ENCODE measurements at regions not wholly inside any gene's neighbourhood (a gene's known extent, or its start where the extent isn't known, plus 50 kb on each side); places are given as distances from the start of the nearest gene placed in this dataset.

DNA sequence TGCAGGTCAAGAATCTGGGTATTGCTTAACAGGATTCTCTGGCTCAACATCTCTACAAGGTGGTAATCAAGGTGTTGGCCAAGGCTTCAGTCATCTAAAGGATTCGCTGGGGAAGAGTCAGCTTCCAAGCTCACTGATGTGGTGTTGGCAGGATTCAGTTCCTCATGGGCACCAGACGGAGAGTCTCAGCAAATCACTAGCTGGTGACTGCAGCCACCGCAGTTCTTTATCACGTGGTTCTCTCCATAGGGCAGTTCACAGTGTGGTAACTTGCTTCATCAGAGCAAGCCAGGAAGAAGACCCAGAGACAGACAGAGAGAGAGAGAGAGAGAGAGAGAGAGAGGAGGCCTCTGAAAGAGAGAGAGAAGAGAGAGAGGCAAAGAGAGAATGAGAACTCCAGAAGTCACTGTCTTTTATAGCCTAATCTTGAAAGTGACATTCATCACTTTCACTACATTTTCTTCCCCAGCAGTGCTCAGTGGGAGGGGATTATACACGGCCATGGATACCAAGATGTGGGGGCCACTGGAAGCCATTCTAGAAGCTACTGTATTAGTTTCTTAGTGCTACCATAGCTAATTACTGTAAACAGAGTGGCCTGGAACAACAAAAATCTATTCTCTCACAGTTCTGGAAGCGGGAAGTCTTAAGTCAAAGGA lies 109.2 kb upstream of the SMIM23 start:
- DNase-seq (ENCODE audit: extremely low read depth in 1 of 2, low read depth in 1 of 2), result no peak

DNA sequence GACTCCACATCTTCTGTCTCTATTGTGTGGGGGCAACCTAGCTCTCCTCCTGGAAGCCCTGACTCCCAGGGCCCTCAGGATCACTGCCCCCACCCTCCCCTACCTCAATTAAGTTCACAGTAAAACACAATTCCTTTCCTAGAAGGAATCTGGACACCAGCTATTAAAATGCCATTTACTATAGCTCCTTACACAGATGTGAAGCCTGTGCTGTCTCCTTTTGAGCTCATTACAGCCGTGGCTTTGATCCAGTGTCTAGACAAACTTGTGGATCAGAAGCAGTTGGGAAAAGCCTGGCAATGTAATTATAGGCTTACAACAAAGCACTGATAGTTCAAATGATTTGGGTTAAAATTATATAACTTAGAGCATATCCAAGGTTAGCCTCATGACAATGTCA lies 107.0 kb upstream of the SMIM23 start:
- no peak for DNase-seq (ENCODE audit: extremely low read depth in 1 of 2, low read depth in 1 of 2)

DNA sequence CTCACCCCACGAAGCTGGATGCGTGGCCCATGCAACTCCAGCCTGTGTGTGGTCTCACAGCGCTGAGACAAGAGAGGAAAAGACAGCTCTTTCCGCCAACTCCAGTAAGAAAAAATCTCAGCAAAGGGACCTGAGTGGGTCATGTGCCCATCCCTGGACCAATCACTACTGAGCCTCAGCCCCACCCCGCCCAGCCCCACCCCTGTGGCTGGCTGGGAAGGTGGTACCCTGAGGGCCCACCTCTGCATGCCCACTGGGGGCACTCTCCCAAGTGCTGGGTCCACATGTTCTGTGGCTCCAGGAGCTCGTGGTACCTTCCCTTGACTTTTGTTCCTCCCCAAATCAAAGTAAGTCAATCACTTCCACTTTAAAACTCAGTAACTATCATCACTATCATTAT lies 105.1 kb upstream of the SMIM23 start:
- DNase-seq (ENCODE audit: extremely low read depth in 1 of 2, low read depth in 1 of 2), result no peak

DNA sequence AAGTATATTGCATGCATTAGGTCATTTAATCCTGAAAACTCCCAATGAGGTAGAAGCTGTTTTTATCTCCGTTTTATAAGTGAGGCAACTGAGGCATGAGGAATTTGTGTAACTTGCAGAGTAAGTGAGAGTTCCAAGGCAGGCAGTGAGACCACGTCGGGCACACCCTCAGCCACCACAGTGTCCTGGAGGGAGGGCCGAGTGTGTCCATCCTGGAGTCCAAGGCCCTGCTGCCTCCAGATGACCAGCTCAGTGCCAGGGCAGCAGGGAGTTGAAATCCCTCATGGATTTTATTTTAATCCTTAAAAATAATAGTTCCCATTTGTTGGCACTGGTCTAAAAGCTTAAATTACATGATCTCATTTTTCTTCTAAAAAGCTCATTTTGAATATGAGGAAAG lies 104.6 kb upstream of the SMIM23 start:
- DNase-seq (ENCODE audit: extremely low read depth in 1 of 2, low read depth in 1 of 2), result no peak

DNA sequence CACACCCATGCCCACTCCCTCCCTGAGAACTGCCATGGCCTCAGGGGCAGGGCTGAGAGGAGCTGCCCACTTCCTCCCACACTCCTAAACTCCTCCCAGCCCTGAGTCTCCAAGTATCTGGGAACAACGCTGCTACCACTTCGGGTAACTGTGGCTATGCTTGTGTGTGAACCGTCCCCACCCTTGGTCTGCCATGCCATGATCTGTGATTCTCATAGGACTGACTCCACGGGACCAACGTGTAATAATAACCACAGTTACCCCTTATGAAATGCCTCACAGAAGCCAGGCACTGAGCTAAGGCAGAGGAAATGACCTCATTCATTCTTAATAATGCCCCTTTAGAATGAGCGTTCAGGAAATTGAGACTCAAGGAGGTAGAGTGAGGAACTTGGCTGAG lies 103.9 kb upstream of the SMIM23 start:
- no peak for DNase-seq (ENCODE audit: extremely low read depth in 1 of 2, low read depth in 1 of 2)

DNA sequence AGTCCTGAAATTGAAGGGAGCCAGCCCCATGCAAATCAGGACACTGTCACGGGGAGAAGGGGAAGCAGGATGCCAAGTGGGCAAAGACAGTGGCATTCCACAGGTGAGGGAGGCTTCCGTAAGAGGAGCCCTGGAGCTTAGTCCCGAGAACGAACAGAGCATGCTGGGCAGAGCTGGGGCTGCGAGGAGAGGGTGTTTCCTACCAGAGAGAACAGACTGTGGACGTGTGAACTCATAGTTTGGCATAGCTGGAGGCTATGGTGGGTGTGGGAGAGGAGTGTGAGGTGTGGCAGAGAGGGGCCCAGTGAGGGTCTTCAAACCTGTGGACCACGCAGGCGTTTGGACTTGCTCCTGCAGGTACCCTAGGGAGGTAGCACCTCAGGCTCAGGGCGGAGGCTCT lies 102.8 kb upstream of the SMIM23 start:
- DNase-seq (ENCODE audit: extremely low read depth in 1 of 2, low read depth in 1 of 2), result no peak

DNA sequence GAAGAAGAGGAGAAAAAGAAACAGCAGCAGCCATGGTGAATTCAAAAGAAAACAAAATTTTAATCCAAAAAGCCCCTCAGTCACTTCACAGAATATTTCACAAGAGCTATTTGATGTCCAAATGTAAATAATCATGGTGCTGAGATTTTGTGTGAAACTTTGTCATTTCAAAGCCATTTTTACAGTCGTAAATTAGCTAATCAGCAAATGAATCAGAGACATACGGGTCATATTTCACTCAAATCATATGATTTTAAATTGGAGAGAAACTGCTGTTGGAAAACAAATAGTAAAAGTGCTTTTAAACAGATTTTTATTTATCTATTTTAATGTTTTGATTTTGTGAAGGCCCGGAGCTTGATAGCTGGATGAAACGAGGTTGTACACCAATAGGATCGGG lies 101.4 kb upstream of the SMIM23 start:
- DNase-seq (ENCODE audit: extremely low read depth in 1 of 2, low read depth in 1 of 2), result no peak

DNA sequence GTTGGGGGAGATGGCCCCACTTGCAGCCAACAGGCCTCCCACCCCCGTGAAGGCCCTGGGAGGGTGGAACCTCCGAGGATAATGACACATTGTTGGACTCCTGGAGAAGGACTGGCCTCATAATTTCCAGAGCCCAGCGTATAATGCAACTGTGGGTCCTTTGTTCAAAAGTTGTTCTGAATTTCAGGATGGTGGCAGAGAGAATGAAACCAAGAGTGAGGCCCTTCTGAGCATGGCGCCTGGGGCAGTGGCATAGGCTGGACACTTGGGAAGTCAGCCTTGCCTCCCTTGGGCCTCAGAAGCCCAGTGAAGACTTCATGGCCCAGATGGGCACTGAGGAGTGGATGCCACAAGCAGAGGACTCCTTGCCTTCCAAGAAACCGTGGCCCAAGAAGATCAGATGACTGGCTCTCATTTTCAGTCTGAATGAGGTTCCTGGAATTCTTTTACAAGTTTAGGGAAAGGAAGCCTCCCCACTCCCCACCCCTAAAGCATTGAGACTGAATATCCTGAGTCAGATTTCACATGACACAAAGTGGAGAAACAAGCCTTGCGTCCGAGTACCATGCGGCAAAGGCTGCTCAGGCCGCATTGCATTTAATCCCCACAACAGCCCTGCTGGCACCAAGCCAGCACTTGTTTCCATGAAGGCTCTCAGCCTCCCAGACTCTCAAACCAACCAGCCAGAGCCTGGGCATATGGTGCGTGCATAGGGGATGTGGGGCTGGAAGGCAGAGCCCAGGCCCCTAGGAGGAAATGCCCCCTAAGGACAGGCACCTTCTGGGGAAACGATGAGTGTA lies 96.7 kb upstream of the SMIM23 start:
- no peak for DNase-seq (ENCODE audit: extremely low read depth in 1 of 2, low read depth in 1 of 2)

DNA sequence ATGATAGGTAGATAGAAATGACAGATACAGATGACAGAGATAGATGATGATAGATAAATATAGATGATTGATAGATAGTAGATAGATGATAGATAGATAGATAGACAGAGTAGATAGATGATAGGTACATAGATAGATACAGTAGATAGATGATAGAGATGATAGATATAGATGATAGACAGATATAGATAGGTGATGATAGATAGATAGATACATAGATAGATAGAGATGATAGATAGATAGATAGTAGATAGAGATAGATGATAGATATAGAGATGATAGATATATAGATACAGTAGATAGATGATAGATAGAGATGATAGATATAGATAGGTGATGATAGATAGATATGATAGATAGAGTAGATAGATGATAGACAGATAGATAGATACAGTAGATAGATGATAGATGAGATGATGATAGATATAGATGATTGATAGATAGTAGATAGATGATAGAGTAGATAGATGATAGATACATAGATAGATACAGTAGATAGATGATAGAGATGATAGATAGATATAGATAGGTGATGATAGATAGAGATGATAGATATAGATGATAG lies 95.7 kb upstream of the SMIM23 start:
- no peak for DNase-seq (ENCODE audit: extremely low read depth in 1 of 2, low read depth in 1 of 2)

DNA sequence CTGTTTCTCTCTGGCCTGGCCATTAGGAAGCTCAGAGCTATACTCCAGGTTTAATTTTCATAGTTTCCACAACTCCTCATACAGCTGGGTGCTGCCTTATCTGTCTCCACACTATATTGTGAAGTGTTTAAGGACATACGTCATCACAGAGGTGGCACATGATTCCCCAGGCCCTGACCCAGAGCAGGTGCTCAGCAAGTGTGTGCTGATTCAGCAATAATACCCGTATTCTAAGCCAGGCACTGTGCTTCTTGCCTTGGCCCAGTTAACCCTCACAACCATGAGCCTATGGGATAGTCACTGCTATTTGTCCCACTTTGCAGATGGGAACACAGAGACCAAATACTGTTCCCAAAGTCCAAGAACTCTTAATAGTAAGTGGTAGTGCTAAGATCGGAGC lies 93.5 kb upstream of the SMIM23 start:
- DNase-seq (ENCODE audit: extremely low read depth in 1 of 2, low read depth in 1 of 2), result no peak

DNA sequence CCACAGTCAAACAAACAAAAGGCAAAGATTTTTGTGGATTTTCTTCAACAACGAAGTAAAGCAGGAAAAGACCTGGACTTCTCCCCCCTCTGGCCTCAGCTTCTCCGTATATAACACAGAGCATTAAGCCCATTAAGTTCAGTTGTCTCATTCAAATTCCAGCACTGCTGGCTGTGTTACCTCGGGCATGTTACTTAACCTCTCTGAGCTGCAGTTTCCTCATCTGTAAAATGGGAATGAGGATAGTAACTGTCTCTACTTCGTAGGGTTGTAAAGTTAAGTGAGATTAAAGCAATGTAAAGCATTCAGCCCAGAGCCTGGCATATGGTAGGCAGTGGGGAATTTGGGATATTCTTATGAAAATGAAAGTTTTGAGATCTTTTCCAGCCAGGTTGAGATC lies 92.7 kb upstream of the SMIM23 start:
- no peak for DNase-seq (ENCODE audit: extremely low read depth in 1 of 2, low read depth in 1 of 2)

DNA sequence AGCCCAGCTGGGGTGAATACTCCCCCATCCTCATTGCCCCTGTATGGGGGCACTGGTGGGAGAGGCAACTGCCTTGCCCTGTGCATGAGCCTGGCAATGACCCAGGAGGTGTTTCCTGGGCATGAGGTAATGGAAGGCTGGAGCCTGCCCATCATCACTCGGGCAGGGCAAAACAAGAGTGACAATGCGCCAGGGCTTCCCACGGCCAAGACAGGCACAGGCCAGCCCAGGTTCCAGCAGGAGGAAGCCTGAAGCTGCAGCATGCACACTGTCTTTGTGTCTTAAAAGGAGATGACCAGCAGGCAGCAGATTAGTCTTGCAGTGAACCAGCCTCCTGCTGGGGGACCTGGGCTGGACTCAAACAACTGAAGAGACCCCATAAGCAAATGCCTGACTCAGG lies 92.2 kb upstream of the SMIM23 start:
- no peak for DNase-seq (ENCODE audit: extremely low read depth in 1 of 2, low read depth in 1 of 2)

DNA sequence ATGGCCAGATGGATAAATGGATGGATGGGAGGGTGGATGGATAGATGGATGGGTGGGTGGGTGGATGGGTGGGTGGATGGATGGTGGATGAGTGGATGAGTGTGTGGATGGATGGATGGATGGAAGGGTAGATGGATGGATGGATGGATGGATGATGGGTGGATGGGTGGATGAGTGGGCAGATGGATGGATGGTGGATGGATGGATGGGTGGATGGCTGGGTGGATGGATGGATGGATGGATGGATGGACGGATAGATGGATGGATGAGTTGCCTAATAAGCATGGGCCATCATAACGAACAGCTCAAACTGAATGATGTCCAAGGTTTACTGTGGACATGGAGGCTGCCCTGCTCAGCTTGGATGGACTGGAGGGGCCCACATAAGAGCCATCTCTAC lies 89.8 kb upstream of the SMIM23 start:
- no peak for DNase-seq (ENCODE audit: extremely low read depth in 1 of 2, low read depth in 1 of 2)

DNA sequence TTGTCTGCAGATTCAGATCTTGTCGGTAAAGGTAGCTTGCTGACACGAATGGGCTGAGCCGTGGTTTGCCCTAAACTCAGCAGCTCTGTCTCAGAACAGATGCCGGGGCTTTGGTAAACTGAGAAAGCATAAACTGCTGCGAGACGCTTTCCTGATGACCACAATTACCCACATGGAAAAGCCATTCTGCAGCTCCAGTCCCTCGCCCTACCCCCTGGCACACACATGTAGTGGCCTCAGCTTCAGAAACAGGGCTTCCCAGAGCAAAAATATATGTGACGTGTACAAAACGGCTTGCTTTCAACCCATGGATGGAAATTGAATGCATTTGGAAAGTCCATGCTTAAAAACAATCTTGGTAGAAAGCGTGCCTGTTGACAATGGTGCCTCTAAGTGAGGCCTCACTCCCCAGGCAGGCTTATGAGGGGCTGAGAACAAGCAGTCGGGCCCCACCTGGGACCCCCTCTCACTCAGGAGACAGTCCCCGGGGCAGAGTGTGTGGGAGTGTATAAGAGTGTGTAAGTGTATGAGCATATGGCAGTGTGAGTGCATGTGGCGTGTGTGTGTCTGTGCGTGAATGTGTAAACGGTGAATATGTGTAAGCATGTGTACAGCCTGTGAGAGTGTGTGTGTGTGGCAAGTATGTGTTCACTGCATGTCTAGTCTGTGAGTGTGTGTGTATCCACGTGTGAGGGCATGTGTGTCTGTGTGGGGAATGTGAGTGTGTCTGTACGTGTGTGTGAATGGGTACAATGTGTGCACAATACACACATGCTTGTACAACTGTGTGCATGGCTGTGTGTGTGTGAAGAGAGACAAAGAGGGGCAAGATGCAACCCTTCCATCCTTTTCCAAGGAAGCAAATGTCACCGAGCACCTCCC lies 88.2 kb upstream of the SMIM23 start:
- DNase-seq (ENCODE audit: extremely low read depth in 1 of 2, low read depth in 1 of 2), result no peak

DNA sequence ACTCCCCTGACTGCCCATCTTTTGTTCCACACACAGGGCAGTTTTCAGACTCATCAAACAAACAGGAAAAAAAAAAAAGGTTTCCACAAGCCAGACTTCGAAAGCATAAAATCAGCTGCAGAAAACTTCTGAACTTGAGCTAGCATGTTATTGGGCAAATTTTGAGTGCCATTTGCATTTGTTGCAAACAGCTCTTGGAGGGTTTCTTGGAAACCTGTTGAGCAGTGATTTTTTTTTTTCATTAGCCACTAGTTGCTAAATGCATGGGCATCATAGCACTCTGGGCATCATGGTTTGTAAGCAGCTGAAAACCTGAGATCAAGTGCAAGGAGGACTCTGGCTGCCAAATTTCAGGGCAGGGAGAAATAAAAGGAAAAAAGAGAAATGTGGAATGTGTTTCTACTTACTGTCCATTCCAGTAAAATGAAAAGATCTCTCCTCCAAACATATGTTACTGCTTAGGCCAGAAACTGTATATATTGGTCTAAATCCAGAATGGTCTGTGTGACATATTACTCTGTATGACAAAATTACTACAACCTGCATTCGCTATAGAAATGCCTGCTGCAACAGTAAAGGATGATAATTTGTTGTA lies 85.2 kb upstream of the SMIM23 start:
- no peak for DNase-seq (ENCODE audit: extremely low read depth in 1 of 2, low read depth in 1 of 2)

DNA sequence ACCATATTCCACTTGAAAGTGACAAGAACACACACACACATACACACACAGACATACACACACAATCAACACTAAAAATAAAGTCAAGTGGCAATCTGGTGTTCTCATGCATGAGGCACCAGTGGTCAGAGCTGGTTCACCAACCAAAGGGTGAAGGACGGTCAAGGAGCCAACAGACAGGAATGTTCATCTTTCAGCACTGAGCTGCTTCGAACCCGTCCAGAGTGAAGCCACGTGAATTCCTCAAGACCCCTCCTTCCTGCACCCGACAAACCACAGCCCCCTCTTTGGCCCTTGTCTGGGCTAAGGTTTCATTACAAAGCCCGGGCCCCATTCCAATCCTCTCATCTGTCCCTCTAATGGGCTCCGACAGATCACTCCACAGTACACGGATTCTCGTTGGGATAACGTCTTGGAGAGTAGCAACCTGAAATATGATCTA lies 84.5 kb upstream of the SMIM23 start:
- DNase-seq (ENCODE audit: extremely low read depth in 1 of 2, low read depth in 1 of 2), result no peak

DNA sequence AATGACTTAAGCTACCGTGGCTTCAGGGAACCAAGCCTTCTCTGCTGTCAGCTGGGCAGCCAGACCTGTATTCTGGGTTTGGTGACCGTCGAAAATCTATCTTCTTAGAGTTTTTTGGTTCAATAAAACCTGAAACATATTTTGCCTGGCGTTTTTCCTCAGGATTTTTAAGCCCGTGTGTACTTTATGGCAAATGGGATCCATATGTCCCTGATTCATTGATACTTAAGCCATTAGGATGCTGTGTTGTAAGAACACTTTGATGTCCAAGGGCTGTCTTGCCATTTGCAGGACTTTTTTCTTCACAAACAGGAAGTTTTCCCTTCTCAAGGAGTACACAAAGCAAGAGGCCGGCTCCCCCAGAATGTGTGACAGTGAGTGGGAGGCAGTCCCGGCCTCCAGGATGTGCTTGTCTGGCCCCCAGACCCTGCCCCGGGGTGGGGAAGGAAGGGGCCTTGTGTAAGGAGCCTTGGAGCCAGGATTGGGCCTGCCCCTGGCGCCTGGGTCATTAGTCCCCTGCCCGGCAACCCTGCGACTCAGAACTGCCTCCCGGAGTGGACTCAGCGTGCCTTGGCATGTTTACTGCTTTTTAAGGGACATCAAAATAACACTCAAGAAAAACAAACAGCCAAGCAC lies 83.4 kb upstream of the SMIM23 start:
- DNase-seq (ENCODE audit: extremely low read depth in 1 of 2, low read depth in 1 of 2), result no peak

DNA sequence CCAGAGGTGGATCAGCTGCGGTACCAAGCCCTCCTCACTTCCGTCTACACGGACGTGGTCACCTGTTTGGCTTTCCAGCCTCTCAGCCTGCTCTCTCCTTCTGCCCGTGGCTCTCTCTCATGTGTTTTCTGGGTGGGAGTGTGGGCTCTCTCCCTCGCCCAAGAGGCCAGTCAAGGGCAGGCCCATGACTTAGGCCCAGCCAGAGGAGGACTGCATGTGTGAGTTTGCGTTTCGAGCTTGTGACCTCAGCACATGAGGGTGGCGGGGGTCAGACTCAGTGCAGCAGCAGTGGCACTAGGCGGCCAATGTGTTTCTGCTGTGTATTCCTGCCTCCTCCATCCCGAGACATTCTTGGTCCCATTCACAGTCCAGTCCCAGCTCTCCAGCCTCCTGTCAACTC lies 82.5 kb upstream of the SMIM23 start:
- no peak for DNase-seq (ENCODE audit: extremely low read depth in 1 of 2, low read depth in 1 of 2)

DNA sequence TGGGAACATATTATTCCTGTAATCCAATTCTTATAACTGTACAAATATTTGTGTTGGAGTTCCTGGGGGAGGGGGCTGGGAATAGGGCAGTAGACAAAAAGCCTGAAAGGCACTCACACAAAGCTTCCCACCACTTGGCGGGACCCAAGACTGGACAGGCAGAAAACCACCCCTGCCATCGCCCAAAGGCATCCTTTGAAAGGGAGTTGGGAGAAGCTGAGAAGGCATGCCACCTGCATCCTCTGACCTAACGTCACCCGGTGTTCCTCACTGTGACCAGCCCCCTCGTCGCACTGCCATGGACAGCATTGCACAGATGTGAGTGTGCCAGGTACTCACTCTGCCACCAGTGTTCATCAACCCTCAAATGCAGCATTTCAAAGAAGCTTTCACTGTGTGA lies 80.6 kb upstream of the SMIM23 start:
- no peak for DNase-seq (ENCODE audit: extremely low read depth in 1 of 2, low read depth in 1 of 2)

DNA sequence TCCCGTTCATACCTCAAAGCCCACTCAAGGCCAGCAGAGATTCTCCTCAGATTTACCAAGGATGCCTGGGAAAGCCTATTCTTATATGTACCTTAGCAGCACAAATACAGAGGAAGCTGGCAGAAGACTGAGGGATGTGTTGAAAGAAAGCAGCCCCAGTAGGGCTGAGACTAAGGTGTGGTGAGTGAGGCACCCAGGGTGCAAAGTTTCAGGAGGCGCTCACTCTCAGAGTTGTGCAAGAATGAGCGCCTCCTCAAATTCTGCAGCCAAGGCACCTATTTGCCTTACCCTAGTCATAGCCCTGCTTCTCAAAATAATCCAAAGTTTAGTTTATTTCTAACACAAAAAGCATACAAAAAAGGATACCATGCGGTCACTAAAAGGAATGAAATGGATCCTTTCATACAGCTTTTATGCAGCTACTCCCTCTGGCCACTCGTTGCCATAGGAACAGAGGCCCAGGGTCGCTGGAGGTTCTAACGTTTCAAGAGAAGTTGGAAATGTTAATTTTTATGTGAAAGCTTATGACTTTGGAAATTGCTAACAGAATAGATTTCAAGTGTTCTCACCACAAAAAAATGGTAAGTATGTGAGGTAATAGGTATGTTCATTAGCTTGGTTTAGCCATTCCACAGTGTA lies 79.7 kb upstream of the SMIM23 start:
- DNase-seq (ENCODE audit: extremely low read depth in 1 of 2, low read depth in 1 of 2), result no peak

All from stimulated activated CD8-positive, alpha-beta memory T cell treated with anti-CD3 and anti-CD28 coated beads, Interleukin-7, amount 100 ng/mL, for 48 hours (primary cell).